ENCODE measurements at regions not wholly inside any gene's neighbourhood (a gene's known extent, or its start where the extent isn't known, plus 50 kb on each side); places are given as distances from the start of the nearest gene placed in this dataset.
"Not testable (repeated sequence)": the region's sequence is repeated elsewhere in the genome, so short reads cannot be mapped to it uniquely, and the experiment has no call there.

DNA sequence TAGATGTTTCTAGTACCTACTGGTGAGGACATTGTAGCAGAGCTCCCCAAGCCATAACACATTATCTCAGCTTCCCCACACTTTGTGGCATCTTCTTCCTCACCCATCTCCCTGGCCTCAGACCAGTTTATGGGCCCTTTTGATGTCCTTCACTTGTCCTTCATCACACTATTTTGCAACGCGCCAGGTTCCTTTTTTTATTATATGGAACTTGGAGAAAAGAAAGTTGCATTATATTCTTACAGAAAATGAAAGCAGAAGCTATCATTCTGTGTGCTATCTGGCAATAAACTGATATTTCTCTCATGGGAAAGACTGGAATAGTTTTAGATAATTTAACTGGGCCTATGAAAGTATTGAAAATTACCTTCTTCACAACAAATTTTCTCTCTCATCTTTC lies 196.9 kb upstream of the ETV3 start:
- no peak for ATAC-seq
- TF ChIP-seq, protein P1, sequence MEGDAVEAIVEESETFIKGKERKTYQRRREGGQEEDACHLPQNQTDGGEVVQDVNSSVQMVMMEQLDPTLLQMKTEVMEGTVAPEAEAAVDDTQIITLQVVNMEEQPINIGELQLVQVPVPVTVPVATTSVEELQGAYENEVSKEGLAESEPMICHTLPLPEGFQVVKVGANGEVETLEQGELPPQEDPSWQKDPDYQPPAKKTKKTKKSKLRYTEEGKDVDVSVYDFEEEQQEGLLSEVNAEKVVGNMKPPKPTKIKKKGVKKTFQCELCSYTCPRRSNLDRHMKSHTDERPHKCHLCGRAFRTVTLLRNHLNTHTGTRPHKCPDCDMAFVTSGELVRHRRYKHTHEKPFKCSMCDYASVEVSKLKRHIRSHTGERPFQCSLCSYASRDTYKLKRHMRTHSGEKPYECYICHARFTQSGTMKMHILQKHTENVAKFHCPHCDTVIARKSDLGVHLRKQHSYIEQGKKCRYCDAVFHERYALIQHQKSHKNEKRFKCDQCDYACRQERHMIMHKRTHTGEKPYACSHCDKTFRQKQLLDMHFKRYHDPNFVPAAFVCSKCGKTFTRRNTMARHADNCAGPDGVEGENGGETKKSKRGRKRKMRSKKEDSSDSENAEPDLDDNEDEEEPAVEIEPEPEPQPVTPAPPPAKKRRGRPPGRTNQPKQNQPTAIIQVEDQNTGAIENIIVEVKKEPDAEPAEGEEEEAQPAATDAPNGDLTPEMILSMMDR (IDR thresholded peaks at IDR 0.05) = no peak
- POLR2A ChIA-PET = no interaction called here
- CTCF ChIA-PET = no interaction called here
- Mint-ChIP-seq H3K4me3 (no peak overlapping the region), H3K4me1 (ENCODE audit: low read depth) (no peaks in the 10 kb centered on the region), H3K9me3 (peaks cover 3% of the 10 kb centered on the region), H3K27me3 (peaks cover 10% of the 10 kb centered on the region), H3K36me3 (ENCODE audit: low read depth) (no peaks in the 10 kb centered on the region), H3K27ac (no peak overlapping the region)
- DNase-seq = no peak
- intact Hi-C loops (cut with micrococcal nuclease) = no loop called here

GRCh38 chr1:157334041-157334440 lies 195.8 kb upstream of the ETV3 start:
- Mint-ChIP-seq H3K27ac (no peak overlapping the region), H3K4me3 (no peak overlapping the region), H3K9me3 (peaks cover 5% of the 10 kb centered on the region), H3K36me3 (ENCODE audit: low read depth) (no peaks in the 10 kb centered on the region), H3K4me1 (ENCODE audit: low read depth) (no peaks in the 10 kb centered on the region), H3K27me3 (peaks cover 10% of the 10 kb centered on the region)
- ATAC-seq = no peak
- no peak for DNase-seq
- CTCF ChIA-PET = no interaction called here
- POLR2A ChIA-PET = no interaction called here
- TF ChIP-seq, protein P1 (IDR thresholded peaks at IDR 0.05) = no peak
- intact Hi-C loops (cut with micrococcal nuclease) = no loop called here

DNA sequence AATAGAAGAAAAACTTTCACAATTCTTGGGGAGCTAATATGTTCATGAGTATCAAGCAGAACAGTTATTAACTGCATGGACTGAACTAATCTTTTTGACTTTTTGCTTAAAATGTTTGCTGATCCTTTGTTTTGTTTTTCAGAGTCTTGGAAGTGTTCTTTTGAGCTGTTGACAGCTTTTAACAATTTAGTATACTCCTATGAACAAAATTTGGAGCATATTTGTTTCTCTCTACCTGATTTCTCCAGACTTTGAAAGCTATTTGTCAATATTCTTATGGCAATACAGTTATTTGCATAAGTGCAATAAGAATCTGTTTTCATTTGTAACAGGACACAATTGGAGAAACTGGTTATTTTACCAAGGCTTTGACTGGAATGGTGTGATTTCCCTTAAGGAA lies 192.0 kb upstream of the ETV3 start:
- intact Hi-C loops (cut with micrococcal nuclease); DNase-seq; POLR2A ChIA-PET; H3K9me3 Mint-ChIP-seq; H3K4me3 Mint-ChIP-seq; H3K36me3 Mint-ChIP-seq (ENCODE audit: low read depth); H3K4me1 Mint-ChIP-seq (ENCODE audit: low read depth); ATAC-seq; H3K27ac Mint-ChIP-seq: not testable (repeated sequence)
- peaks cover 13% of the 10 kb centered on the region for H3K27me3 Mint-ChIP-seq
- CTCF ChIA-PET = interaction anchor here (1.4 kb wide), 1 partner anchor 22 kb away, joined by 3 read pairs; no protein-coding TSS in a partner anchor

GRCh38 chr1:157328120-157328519 lies 189.9 kb upstream of the ETV3 start:
- H3K36me3 Mint-ChIP-seq (ENCODE audit: low read depth); H3K27me3 Mint-ChIP-seq; ATAC-seq; H3K4me1 Mint-ChIP-seq (ENCODE audit: low read depth); DNase-seq; intact Hi-C loops (cut with micrococcal nuclease); CTCF ChIA-PET; H3K9me3 Mint-ChIP-seq; H3K27ac Mint-ChIP-seq; H3K4me3 Mint-ChIP-seq: not testable (repeated sequence)
- POLR2A ChIA-PET = interaction anchor here (0.8 kb wide), 1 partner anchor 52 kb away, joined by 3 read pairs; no protein-coding TSS in a partner anchor

- Mint-ChIP-seq H3K4me3 (no peak overlapping the region), H3K27ac (no peak overlapping the region), H3K4me1 (ENCODE audit: low read depth) (no peaks in the 10 kb centered on the region), H3K36me3 (ENCODE audit: low read depth) (no peaks in the 10 kb centered on the region), H3K27me3 (peaks cover 6% of the 10 kb centered on the region), H3K9me3 (peaks cover 5% of the 10 kb centered on the region)
- DNase-seq = no peak
- ChIA-PET POLR2A (no interaction called here), CTCF (no interaction called here)
- TF ChIP-seq, protein P1 (IDR thresholded peaks at IDR 0.05) = no peak
- intact Hi-C loops (cut with micrococcal nuclease) = no loop called here
- no peak for ATAC-seq
Measured at GRCh38 chr1:157326173-157326859, 188.1 kb upstream of the ETV3 start.

DNA sequence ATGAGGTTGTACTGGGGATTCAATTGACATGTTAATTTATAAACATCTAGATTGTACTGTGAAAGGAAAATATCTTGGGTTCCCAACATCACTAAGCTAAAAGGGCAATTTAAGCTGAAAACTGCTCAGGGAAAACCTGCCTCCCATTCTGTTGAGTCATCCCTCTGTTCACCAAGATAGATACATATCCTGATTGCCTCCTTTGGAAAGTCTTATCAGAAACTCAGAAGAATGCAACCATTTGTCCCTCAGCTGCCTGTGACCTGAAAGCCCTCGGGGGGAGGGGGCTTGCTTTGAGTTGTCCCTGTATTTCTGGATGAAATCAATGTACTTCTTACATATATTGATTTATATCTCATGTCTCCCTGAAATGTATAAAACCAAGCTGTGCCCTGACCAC lies 187.0 kb upstream of the ETV3 start:
- TF ChIP-seq, protein P1 (IDR thresholded peaks at IDR 0.05) = no peak
- peaks cover 5% of the 10 kb centered on the region for H3K9me3 Mint-ChIP-seq
- intact Hi-C loops (cut with micrococcal nuclease) = no loop called here
- ChIA-PET POLR2A (no interaction called here), CTCF (no interaction called here)
- ATAC-seq (no peak), DNase-seq (no peak)
- H3K27ac Mint-ChIP-seq = no peak overlapping the region
- H3K4me3 Mint-ChIP-seq = no peak overlapping the region
- no peaks in the 10 kb centered on the region for H3K36me3 Mint-ChIP-seq (ENCODE audit: low read depth)
- H3K27me3 Mint-ChIP-seq = peaks cover 9% of the 10 kb centered on the region
- no peaks in the 10 kb centered on the region for H3K4me1 Mint-ChIP-seq (ENCODE audit: low read depth)

GRCh38 chr1:157321972-157322371 lies 183.8 kb upstream of the ETV3 start:
- H3K27me3 Mint-ChIP-seq; intact Hi-C loops (cut with micrococcal nuclease); ATAC-seq; H3K4me3 Mint-ChIP-seq; DNase-seq; H3K4me1 Mint-ChIP-seq (ENCODE audit: low read depth); CTCF ChIA-PET; POLR2A ChIA-PET; H3K27ac Mint-ChIP-seq; H3K36me3 Mint-ChIP-seq (ENCODE audit: low read depth): not testable (repeated sequence)
- H3K9me3 Mint-ChIP-seq = peaks cover 25% of the 10 kb centered on the region
